HG03558 (cell line): ENCODE measurements at regions not wholly inside any gene's neighbourhood (a gene's known extent, or its start where the extent isn't known, plus 50 kb on each side); places are given as distances from the start of the nearest gene placed in this dataset.
"Not testable (repeated sequence)": the region's sequence is repeated elsewhere in the genome, so short reads cannot be mapped to it uniquely, and the experiment has no call there.

Source experiments
- ATAC-seq: cut with Tn5 transposase; IDR thresholded peaks from one replicate; pipeline ENCODE4 v1.9.1; 2021; ENCODE audit warnings: moderate number of reproducible peaks; ENCODE audit not compliant: unreplicated experiment; ENCODE audit errors: extremely low read depth

GRCh38 chr5:99788482-99788881, 746.7 kb upstream of the FAM174A start:
- no peak for ATAC-seq

GRCh38 chr5:99775189-99775588, 760.0 kb upstream of the FAM174A start:
- no peak for ATAC-seq

GRCh38 chr5:99773290-99773689, 761.9 kb upstream of the FAM174A start:
- no peak for ATAC-seq

GRCh38 chr5:99771296-99771695, 763.9 kb upstream of the FAM174A start:
- ATAC-seq: no peak

GRCh38 chr5:99765011-99765410, 770.2 kb upstream of the FAM174A start:
- no peak for ATAC-seq

- ATAC-seq: no peak
Observed at GRCh38 chr5:99763021-99763774, 772.0 kb upstream of the FAM174A start.

- ATAC-seq: no peak
Observed at GRCh38 chr5:99747342-99747741, 787.8 kb upstream of the FAM174A start.

GRCh38 chr5:99733146-99733545, 802.0 kb upstream of the FAM174A start:
- not testable (repeated sequence) for ATAC-seq

GRCh38 chr5:99730653-99731052, 801.8 kb upstream of the CHD1 start:
- ATAC-seq: not testable (repeated sequence)

GRCh38 chr5:99724732-99725290, 796.0 kb upstream of the CHD1 start:
- no peak for ATAC-seq

GRCh38 chr5:99721506-99721905, 792.7 kb upstream of the CHD1 start:
- no peak for ATAC-seq

- ATAC-seq: no peak
Observed at GRCh38 chr5:99715921-99716320, 787.1 kb upstream of the CHD1 start.

GRCh38 chr5:99706160-99706559, 777.4 kb upstream of the CHD1 start:
- no peak for ATAC-seq

GRCh38 chr5:99702565-99702964, 773.8 kb upstream of the CHD1 start:
- ATAC-seq: no peak

- no peak for ATAC-seq
Observed at GRCh38 chr5:99694884-99695283, 766.1 kb upstream of the CHD1 start.

- no peak for ATAC-seq
Observed at GRCh38 chr5:99686538-99686937, 757.7 kb upstream of the CHD1 start.

GRCh38 chr5:99675974-99676373, 747.2 kb upstream of the CHD1 start:
- ATAC-seq: no peak

GRCh38 chr5:99674101-99674500, 745.3 kb upstream of the CHD1 start:
- ATAC-seq: no peak

- ATAC-seq: no peak
Observed at GRCh38 chr5:99664972-99665371, 736.2 kb upstream of the CHD1 start.

- ATAC-seq: no peak
Observed at GRCh38 chr5:99651298-99651697, 722.5 kb upstream of the CHD1 start.

- no peak for ATAC-seq
Observed at GRCh38 chr5:99646011-99646647, 717.3 kb upstream of the CHD1 start.

GRCh38 chr5:99644822-99645221, 716.0 kb upstream of the CHD1 start:
- no peak for ATAC-seq
